CD4-positive, alpha-beta T cell treated with Interleukin-2 at 100 ng/mL for 4 hours (primary cell): ENCODE measurements at regions not wholly inside any gene's neighbourhood (a gene's known extent, or its start where the extent isn't known, plus 50 kb on each side); places are given as distances from the start of the nearest gene placed in this dataset.
"Not testable (repeated sequence)": the region's sequence is repeated elsewhere in the genome, so short reads cannot be mapped to it uniquely, and the experiment has no call there.

Experiments
- DNase-seq: peaks from one replicate; pipeline ENCODE4 v3.0.0-alpha.2; 2020; ENCODE audit warnings: low spot score

DNA sequence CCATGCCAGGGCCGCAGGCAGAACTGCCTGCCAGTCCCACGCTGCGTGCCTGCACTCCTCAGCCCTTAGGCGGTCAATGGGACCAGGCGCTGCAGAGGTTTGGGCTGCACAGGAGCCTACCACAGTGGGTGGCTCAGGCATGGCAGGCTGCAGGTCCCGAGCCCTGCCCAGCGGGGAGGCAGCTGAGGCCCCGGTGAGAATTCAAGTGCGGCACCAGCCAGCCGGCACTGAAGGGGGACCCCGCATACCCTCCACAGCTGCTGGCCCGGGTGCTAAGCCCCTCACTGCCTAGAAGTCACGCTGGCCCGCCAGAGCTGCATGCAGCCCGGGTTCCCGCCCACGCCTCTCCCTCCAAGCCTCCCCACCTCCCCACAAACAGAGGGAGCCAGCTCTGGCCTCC lies 302.5 kb upstream of the UGT8 start:
- DNase-seq: no peak

DNA sequence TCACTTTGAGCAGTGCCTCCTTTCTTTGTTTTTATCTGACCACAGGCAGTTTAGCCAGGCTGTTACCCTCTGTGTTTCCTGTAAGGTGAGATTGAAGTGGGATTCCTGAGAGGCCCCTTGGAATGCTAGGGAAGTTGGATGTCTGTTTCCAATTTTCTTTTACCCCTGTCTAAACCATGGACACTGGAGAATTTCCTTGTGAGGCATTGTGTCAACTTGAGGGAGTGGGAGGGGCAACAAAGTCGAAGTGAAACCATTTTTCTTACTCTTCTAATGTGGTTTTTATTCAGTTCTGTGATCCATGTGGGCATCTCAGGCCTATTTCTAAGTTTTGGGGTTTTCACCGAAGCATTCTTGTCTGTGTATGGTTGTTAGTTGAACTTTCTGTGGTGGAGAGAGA lies 296.1 kb upstream of the UGT8 start:
- DNase-seq: no peak

DNA sequence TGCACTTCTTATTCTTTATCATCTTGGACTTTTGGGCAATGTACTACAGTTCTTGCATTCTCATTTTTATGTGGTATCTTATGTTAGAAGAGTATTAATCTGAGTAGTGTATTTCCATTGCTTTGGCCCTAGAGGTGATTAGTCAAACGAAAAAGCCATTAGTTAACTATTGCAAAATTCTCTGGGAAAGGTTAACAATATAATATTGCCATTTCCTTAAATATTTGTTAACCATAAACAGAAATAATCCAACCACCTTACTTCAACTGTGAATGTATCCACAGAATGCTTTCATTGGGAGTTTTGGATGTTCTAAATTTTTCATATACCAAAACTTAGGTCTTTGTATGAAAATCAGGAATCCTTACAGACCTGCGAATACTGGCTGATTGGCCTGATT lies 294.6 kb upstream of the UGT8 start:
- no peak for DNase-seq

DNA sequence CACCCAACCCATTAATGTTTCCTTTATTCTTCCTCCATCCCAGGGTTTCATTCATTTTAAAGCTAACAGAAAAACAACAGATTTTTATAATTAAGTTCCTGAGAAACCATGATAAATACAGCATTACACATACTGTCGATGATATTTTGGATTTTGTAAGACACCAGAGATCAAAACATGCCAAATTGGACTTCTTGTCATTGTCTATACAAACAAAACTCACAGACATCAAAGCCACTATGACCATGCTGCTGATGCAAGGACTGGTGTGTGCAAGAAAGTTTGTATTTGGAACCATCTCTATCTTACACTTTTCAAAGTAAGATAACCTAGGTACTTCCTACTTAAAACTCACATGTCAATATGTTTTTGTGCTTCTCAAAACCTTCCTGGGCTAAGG lies 294.0 kb upstream of the UGT8 start:
- DNase-seq: no peak

DNA sequence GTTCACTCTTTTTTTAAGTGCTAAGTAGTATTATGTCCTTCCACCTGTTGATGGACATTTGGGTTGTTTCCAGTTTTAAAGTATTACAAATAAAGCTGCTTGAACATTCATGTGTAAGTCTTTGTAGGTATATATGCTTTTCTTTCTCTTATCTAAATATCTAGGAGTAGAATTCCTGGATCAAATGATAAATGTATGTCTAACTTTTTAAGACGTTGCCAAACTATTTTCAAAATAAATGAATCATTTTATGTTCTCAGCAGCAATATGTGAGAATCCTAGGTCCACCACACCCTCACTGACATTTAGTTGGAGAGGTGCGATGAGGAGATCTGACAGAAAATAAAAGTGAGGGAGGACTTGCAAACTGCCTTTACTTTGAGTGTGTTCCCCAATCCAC lies 291.7 kb upstream of the UGT8 start:
- DNase-seq: no peak

DNA sequence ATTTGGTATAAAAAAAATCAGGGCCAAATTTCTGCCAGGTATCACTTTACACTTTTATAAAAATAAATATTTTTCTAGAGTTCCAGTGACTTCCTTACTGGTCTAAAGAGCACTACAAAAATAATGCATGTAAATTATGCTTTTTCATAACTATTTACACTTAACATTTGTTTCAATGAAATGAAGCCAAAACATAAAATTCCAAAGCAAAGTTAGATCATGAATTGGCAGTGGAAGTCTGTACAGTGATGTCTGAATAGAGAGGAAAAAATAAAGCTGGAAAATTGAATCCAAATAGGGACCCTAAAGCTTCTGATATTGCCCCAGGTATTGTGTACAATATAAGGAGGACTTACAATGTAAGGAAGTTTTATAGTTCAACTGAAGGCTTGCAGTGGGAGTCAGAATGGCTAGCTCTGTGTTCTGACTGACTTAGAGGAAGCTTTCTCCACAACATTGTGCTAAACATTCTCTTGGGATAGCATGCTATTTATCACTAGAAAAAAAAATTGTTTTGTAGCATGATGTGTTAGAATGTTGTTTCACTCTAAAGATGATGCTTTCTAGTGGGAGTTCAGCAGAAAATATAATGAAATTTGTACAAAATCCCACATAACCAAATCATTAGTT lies 288.2 kb upstream of the UGT8 start:
- DNase-seq: no peak

DNA sequence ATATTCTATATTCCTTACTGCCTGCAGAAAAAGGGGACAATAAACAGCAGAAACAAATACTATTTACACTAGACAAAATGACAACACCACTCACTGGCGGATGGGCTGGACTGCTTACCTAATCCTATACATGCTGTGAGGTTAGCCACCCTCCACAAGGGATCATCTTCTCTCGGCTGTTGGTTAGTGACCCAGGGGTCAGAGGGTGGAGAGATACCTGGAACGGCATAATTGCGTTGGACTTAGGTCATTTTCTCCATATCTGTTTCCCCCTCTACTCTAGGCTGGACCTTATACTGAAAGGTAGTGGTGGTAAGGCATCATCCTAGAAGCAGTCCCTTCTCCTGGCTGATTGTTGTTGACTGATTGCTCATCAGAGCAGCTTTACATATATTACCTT lies 286.8 kb upstream of the UGT8 start:
- DNase-seq: no peak

DNA sequence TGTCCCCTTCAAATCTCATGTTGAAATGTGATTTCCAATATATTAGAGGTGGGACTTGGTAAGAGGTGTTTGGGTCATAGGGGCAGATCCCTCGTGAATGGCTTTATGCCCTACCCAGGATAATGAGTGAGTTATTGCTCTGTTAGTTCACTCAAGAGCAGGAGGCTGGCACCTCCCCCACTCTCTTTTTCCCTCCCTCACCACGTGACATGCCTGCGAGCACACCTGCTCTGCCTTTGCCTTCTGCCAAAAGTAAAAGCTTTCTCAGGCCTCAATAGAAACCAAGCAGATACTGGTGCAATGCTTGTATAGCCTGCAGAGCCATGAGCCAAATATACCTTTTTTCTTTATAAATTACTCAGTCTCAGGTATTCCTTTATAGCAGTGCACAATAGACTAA lies 286.3 kb upstream of the UGT8 start:
- DNase-seq: no peak

DNA sequence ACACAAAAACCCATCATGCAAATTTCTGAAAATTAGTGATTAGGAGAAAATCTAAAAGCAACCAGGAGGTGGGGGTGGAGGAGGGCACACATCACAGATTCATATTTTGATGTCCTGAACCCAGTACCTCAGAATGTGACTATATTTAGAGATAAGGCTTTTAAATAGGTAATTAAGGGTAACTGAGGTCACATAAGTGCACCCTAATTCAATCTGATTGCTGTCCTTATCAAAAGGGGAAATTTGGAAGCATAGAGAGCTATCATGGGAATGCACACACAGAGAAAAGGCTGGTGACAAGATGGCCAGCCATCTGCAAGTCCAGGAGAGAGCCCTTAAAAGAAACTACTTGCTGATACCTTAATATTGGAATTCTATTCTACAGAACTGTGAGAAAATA lies 281.8 kb upstream of the UGT8 start:
- DNase-seq: no peak

DNA sequence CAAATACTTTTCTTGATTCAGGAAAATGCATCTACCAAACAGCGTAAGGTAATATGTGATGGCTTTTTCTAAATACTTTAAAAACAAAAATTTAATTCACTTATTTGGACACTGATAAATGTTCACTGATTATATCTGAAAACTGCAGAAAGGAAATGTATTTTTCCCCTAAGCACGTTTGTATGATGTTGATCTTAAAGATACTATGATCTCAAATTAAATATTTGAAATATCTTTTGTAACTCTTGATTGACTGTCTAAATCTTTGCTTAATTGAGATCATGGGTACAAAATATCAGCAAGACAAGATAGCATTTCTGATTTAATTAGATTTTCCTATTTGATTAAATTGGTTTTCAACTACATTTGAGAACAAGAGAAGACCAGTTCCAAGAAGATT lies 281.0 kb upstream of the UGT8 start:
- no peak for DNase-seq

DNA sequence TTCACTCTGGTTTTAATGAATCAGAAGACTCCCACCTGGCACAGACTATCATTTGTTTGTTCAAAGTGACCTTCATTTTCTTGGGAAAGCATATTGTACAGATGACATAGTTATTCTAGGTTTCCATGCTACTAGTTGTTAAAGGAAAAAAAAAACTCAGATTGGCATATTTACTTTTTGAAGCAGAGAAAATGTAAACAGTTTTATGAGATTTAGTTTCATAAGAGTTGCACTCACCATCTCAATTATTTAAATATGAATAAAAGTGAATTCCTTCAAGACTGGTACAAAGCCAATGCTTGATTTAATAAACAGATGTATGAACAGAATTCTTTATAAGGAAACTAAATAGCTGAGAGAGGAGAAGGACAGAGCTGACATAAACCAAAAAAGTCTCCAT lies 280.3 kb upstream of the UGT8 start:
- no peak for DNase-seq

DNA sequence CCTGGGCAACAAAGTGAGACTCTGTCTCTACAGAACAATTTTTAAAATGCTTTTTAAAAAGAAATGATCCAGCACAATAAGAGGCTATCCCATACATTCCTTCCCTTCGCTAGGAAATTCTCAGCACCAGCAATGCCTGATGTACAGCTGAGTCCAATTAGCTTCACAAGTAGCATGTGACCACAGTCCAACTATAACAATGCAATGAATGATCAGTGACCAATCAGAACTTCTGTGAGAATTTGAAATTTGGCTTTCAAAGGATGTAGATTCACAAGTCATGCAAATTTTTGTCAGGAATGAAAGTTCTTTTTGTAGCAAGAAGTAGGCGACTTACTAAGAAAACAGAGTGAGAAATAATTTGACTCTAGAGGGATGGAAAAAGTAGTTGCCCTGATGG lies 278.5 kb upstream of the UGT8 start:
- no peak for DNase-seq

DNA sequence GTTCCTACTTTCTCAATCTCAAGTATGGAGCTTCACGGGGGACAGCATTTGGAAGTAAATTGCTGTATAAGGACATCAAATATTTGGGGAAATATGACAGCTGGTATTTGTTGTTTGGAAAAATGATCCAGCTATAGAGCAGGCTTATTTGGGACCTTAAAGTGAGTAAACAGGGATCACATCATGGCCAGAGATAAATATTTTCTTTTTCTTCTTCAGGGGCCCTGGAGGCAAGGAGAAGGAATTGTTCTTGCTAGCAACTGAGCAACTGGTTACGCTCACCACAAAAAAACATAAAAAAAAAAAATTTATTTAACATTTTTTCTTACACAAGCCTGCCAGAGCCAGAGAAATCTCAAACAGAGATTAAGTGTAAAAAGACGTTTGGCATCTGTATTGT lies 277.2 kb upstream of the UGT8 start:
- DNase-seq: no peak

DNA sequence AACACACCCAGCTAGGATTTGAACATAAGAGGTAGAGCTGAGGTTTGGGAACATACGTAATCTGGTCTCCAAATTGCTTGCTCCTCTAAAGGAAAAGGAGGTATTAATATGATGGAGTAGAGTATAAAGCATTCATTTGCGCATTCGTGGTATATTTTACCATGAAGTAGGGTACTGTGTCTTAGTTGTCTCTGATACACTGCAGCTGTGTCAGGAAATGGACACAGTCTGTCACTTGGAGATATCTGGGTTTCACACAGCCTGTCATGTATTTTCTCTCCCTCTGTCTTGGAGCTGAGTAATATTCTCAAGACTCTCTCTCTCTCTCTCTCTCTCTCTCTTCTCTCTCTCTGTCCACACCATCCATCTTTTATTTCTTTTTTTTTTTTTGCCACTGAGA lies 274.8 kb upstream of the UGT8 start:
- no peak for DNase-seq

DNA sequence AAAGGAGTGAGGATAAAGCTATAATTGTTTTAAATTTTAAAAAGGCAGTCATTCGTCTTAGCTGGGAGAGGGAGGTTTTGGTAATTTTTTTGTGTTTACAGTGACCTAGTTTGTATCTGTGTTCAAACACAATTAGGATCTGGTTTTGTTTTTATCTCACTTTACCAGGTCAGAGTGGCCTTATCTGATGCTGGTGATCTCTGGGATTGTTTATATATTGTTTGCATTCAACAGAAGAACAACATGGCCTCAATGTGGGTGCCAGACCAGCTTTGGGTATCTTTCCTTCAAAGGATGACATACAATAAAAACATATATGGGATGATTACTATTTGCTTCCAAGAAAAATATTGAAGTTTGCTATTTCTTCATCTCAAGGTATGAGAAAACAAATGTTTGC lies 272.2 kb upstream of the UGT8 start:
- DNase-seq: no peak

DNA sequence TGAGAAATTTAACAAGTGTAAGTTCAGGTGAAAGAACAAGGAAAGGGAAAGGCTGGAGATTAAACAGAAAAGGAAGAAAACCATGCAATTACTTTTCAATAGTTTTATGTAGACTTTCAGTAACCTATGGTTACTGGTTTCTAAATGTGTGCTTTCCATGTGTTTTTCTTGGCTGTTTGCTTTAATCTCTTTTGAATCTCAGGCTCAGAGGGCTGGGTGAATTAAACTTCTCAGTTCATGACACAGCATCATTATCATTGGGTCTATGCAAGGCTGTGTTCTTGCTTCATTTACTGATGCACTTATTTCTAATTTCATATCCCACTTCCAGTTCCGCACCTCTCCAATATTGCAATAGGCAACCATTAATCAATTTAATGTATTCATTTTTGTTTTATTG lies 266.5 kb upstream of the UGT8 start:
- no peak for DNase-seq

DNA sequence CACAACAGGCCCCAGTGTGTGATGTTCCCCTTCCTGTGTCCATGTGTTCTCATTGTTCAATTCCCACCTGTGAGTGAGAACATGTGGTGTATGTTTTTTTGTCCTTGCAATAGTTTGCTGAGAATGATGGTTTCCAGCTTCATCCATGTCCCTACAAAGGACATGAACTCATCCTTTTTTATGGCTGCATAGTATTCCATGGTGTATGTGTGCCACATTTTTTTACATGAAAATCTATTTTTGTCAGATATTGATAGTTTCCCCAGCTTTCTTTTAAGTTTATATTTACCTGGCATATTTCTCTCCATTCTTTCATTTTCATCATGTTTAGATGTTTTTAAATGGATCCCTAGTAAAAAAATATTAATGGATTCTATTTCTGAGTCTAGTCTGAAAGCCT lies 264.2 kb upstream of the UGT8 start:
- not testable (repeated sequence) for DNase-seq

DNA sequence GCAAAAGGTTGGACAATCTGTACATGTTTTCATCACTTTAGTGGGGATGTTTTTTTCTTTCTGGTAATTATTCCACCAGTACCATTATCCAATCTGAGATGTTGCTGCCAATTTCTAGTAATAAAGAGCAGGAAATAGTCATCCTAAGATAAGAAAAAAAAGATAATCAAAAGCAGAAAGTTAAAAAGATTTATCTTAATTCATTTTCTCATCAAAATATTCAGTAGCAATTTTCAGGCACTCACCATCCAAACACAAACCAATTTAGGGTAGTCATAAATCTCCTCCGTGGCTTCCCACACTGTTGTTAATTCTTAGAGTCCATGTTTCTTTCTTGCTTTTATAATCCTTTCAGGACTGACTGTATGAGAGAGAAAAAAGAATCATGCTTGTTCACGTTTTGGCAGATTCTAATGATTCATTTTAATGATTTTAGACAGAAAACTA lies 263.7 kb upstream of the UGT8 start:
- DNase-seq: no peak

DNA sequence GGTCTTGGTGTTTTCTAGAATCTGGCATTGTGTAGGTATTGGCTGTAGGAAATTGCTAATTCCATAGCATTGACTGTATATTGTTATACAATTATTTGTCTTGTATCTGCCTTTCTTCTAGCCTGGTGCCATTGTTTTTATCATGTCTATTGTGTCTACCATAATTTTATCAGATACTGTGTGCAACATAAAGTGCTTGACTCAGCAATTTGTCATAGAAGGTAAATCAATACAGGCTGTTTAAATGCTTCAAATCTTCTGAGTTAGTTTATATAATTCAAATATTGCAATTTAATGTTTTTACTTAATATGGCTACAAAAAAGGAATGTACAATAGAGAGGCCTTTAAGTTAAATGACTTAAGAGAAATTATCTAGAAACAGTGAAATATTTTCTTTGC lies 263.3 kb upstream of the UGT8 start:
- DNase-seq: no peak

DNA sequence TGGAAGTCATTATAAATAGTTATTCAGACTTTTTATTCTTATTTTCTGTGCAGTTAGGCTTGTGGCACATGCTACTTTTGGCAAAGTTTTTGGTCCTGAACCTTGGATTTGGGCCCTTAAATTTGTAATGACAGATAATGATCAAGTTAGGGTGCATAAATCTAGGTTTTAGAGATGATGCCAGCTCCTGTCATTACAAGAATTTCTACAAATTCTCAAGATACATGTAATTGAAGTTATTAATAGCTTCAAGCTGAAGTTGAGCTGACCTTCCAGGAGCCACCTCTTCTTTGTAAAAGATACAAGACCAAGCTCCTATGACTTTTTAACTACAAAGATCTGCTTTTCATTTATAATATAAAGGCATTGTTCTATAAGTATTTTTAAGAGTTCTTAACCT lies 255.6 kb upstream of the UGT8 start:
- no peak for DNase-seq

DNA sequence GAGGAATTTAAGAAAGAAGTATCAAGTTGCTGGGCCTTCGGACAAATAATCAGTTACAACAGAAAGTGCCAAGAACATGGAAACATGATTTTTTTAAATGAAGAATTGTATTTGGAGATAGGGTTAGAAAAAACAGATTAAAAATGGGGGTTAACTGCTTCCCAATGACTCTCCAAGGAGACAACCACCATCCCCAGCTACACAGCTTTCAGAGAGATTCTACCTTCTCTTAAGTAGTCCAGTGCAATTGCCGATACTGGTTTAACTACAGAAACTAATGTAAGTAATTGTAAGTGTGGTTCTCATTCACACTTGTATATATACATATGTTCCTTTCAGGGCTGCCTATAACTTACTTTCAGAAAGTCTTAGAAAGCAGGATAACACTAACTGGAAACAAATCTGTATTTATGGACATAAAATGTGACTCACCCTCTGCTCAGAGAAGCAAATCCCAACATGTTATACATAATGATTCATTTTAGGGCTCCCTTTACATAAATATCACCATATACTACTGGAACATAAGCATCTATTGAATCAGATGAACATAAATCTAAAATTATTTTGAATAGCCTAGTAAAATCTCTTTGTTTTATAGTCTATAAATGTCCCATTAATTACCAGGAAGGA lies 248.9 kb upstream of the UGT8 start:
- no peak for DNase-seq

DNA sequence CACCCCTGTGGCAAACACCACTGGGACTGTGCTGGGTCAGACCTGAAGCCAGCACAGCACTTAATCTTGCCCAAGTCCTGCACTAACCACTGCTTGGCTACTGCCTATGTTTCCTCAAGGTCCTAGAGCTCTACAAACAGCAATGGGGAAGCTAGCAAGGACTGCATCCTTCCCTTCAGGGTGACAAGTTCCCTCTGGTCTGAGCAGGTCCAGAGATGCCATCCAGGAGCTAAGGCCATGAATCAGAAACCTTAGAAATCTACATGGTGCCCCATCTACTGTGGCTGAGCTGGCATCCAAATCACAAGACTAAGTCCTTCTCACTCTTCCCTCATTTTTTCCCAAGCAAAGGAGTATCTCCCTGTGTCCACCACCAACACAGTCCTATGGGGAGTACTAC lies 239.7 kb upstream of the UGT8 start:
- no peak for DNase-seq

DNA sequence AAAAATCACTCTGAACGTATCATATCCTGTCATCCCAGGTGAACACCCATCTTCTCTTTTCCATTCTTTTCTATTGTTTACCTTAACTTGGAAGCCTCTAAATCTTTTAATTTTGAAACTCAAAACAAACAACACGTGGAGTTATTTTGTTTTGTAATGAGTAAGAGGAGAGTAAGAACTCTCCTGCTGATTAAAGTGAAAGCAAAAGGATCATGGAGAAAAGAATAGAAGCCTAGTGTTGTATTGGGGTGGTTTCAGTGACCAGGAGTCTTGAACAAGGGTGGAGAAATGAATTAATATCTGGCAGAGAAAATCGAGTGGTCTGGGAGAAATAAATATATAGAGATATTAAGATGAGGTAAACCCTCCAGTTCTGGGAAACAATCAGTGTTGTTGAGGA lies 237.4 kb upstream of the UGT8 start:
- DNase-seq: no peak

DNA sequence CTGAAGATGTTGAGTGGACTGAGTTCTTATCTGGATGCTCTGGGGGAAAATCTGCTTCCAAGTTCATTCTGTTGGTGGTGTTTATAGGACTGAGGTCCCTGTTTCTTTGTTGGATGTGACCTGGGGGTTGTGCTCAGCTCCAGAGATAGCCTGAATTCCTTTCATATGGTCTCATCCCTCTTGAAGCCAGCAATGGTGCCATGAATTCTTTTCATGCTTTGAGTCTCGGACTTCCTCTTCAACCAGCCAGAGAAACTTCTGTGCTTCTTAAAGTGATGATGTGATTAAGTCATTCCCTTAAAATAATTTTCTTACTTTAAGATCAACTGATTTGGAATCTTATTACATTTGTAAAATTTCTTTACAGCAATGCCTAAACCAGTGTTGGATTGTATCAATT lies 233.8 kb upstream of the UGT8 start:
- no peak for DNase-seq

DNA sequence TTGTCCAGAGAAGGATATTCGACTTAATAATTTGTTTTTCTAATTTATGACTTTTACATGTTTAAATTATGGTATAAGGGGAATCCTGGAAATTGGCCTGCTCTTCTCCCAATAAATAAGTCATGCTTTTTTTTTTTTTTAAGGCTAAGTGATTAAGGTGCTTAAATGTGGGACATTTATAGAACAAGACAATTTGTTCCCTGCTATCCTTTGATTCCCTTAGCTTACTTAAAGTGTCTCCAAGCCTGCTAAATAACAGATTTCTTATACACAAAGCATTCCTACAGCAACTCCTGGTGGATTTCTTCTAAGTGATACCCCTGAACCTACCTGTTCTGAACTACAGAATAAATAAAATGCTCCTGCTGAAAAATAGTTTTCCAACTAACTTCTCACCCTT lies 233.0 kb upstream of the UGT8 start:
- no peak for DNase-seq
